ENCODE measurements at regions not wholly inside any gene's neighbourhood (a gene's known extent, or its start where the extent isn't known, plus 50 kb on each side); places are given as distances from the start of the nearest gene placed in this dataset.

GRCh38 chr20:50456452-50457324 lies 53.5 kb upstream of the PTPN1 start:
- DNase-seq (ENCODE audit: low read depth), result no peak

GRCh38 chr20:50459124-50459918 lies 50.9 kb upstream of the PTPN1 start:
- no peak for TF ChIP-seq CTCF (IDR thresholded peaks at IDR 0.05; ENCODE audit: control insufficient read depth, extremely low read depth, insufficient read depth)
- H3K4me3 ChIP-seq (ENCODE audit: low read depth, low read length), result no peak overlapping the region
- no peak for DNase-seq (ENCODE audit: low read depth)

More at GRCh38 chr20:50456452-50457324, 53.5 kb upstream of the PTPN1 start:
- TF ChIP-seq CTCF (IDR thresholded peaks at IDR 0.05; ENCODE audit: control insufficient read depth, extremely low read depth, insufficient read depth), result no peak
- H3K4me3 ChIP-seq (ENCODE audit: low read depth, low read length), result no peak overlapping the region

GRCh38 chr20:50460115-50460607 lies 50.0 kb upstream of the PTPN1 start:
- no peak for TF ChIP-seq CTCF (IDR thresholded peaks at IDR 0.05; ENCODE audit: control insufficient read depth, extremely low read depth, insufficient read depth)
- DNase-seq (ENCODE audit: low read depth), result no peak
- no peak overlapping the region for H3K4me3 ChIP-seq (ENCODE audit: low read depth, low read length)

Measured in LNCaP clone FGC (cell line).